GM03348 (cell line): ENCODE measurements at regions not wholly inside any gene's neighbourhood (a gene's known extent, or its start where the extent isn't known, plus 50 kb on each side); places are given as distances from the start of the nearest gene placed in this dataset.
"Not testable (repeated sequence)": the region's sequence is repeated elsewhere in the genome, so short reads cannot be mapped to it uniquely, and the experiment has no call there.

Experiments
- DNase-seq: peaks from one replicate; pipeline ENCODE4 v3.0.0; 2012; ENCODE audit warnings: low spot score

DNA sequence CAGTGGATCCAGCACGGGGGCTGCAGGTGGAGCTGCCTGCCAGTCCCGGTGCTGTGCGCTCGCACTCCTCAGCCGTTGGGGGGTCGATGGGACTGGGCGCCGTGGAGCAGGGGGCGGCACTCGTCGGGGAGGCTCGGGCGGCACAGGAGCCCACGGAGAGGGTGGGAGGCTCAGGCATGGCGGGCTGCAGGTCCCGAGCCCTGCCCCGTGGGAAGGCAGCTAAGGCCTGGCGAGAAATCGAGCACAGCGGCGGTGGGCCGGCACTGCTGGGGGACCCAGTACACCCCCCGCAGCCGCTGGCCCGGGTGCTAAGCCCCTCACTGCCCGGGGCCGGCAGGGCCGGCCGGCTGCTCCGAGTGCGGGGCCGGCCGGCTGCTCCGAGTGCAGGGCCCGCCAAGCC, 52.3 kb upstream of the MARK1 start:
- not testable (repeated sequence) for DNase-seq

- DNase-seq: not testable (repeated sequence)
Observed at GRCh38 chr1:220475141-220475540, 52.8 kb upstream of the MARK1 start.

DNA sequence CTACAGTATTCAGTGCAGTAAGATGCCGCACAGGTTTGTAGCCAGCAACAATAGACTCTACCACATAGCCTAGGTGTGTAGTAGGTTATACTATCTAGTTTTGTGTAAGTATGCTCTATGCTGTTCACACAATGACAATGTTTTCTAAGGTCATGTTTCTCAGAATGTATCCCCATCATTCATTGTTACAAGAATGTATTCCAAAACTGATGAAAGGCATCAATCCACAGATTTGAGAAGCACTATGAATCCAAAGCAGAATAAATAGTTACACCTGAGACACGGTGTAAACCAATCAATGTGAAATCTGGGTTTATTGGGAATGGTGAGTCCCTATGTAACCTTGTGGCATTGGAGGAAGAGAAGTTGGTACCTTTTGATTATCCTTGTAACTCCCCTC, 54.5 kb upstream of the MARK1 start:
- DNase-seq: no peak

- no peak for DNase-seq
Observed at GRCh38 chr1:220462752-220463151, 65.2 kb upstream of the MARK1 start.

DNA sequence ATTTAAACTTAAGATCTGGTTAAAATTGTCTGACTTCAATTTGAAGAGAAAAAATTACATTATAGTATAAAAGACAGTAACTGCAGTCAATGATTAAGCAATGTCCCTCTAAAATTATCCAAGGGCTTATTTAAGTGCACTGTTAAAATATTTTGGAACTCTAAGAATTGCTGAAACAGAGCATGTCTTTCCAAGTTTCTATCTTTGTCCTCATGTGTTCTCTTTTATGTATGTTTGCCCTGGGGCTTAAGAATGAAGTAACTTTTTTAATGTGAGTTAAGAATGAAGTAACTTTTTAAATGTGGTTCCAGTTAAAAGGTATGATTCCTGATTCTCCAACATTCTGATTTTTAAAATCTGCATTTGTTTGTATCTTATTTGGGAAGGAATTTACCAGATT, 69.0 kb upstream of the MARK1 start:
- no peak for DNase-seq

GRCh38 chr1:220457957-220458609, 69.9 kb upstream of the MARK1 start:
- DNase-seq: no peak

- DNase-seq: no peak
Observed at GRCh38 chr1:220455559-220455958, 72.4 kb upstream of the MARK1 start.

DNA sequence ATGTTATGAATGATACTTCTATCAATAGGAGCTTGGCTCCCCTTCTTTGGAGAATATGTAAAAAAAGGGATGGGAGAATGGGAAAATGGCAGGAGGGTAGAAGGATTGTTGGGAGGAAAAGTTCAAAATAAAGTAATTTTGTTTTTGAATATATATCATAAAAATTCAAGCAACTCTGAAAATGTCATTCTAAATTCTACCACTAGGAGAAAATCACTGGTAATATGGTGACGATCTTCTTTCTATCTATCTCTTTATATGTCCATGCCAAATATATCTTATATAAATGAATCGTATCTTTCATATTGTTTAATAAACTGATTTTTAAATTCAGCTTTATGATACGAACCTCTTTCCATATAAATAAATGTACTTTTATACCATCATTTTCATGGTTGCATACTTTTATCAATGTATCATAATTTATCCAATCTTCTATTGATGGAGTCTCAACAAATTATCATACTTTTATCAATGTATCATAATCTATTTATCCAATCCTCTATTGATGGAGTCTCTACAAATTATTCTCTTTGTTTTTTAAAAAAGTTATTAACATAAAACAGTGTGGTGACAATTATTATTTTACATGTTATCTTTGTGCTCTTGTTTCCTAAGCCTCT, 73.7 kb upstream of the MARK1 start:
- no peak for DNase-seq

GRCh38 chr1:220453371-220453770, 74.6 kb upstream of the MARK1 start:
- no peak for DNase-seq

DNA sequence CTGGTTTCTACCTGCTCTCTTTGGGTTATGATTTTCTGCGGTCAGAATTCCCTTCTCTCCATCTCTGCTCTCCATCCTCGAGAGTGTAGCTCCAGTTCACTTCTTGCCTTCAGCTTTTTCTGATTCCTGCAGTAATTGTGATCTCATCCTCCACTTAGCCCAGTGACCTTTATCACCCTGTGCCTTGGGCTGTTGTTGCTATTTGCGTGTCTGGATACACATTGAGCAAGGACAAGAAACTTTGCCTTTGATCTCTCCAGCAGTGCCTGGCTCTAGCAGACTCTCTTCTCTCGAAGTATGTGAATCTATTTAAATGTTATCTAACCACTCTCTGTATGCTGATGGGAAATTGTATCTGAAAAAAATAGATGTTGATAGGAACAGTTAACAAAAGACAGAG, 76.4 kb upstream of the MARK1 start:
- DNase-seq: no peak

- DNase-seq: no peak
Observed at GRCh38 chr1:220450927-220451326, 77.0 kb upstream of the MARK1 start.

DNA sequence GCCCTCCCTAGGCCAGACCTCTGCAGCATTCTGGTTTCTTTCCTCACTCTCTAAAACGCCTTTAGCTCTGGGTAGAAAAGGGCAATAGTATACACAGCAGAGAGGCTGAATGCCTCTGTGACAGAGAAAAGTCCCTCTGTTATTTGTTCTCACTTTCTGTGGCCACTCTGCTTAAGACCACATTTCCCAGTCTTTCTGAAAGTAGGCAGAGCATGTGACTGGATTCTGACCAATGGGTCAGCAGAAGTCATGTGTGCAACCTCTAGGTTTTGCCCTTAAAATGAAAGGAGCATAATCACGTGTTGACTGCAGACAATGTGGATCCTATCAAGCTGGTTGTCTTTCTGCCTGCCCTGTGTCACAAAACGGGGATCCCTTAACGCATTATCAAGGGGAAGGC, 79.7 kb upstream of the MARK1 start:
- DNase-seq: no peak

DNA sequence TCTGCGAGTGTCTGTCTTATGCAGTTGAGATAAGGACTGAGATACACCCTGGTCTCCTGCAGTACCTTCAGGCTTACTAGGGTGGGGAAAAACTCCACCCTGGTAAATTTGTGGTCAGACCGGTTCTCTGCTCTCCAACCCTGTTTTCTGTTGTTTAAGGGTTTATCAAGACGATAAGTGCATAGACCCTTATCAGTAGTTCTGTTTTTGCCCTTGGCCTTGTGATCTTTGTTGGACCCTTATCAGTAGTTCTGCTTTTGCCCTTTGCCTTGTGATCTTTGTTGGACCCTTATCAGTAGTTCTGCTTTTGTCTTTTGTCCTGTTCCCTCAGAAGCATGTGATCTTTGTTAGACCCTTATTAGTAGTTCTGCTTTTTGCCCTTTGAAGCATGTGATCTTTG, 83.3 kb upstream of the MARK1 start:
- not testable (repeated sequence) for DNase-seq

DNA sequence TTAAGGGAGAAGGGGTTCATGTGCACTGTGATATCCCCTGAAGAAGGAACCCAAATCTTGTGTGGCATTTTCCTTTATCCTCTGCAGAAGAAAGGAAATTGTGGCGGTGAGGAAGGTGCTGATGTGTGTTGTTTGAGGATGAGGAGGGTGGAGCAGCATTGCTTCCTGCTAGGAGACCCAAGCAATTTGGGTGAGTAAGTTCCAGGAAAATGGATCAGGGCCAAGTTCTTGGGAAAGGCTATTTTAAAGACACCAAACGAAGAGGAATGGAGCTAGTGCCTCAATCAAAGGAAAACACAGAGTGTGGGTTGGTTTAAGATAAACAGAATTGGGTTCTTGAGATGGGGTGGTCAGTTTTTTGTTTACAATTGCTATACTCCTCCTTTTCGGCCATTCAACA, 86.7 kb upstream of the MARK1 start:
- no peak for DNase-seq

DNA sequence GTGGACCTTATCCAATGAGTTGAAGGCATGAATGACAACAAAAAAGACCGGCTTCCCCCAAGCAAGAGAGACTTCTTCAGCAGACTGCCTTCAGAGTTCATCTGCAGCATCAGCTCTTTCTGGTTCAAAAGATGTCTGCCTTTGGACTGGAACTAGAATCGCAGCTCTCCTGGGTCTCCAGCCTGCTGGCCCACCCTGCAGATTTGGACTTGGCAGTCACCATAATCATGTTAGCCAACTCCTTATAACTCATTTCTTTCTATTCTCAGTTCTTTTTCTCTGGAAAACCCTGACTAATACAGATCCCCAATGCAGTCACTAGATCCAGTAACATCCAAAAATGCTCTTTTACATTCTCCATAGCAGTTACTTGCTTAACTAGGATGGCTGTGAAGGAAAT, 89.2 kb upstream of the MARK1 start:
- DNase-seq: no peak

GRCh38 chr1:220432408-220432807, 95.5 kb upstream of the MARK1 start:
- no peak for DNase-seq

DNA sequence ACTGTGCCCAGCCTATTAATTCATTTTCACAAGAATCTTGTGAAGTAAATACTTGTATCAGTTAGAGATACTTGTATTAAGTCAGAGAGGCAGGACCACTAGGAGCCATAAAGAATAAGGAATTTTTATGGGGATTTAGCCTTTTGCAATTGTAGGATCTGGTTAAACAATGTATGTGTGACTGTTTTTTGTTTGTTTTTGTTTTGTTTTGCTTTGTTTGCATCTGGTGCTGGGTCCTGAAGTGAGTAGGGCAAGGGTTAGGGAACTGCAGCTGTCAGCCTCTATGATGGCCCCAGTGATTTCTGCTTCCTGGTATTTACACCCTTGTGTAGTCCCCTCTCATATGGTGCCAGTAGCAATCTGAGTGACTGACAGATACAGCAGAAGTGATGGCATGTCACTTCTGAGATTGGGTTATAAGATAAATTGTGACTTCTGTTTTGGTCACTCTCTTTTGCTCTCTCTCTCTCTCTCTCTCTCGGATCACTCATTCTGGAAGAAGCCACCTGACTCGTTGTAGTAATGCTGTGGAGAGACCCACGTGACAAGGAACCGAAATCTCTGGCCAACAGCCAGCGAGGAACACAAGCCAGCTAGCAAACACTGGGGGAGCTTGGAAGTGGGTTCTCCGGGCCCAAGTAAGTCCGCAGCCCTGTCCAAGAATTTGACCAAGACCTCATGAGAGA, 96.2 kb upstream of the MARK1 start:
- no peak for DNase-seq

DNA sequence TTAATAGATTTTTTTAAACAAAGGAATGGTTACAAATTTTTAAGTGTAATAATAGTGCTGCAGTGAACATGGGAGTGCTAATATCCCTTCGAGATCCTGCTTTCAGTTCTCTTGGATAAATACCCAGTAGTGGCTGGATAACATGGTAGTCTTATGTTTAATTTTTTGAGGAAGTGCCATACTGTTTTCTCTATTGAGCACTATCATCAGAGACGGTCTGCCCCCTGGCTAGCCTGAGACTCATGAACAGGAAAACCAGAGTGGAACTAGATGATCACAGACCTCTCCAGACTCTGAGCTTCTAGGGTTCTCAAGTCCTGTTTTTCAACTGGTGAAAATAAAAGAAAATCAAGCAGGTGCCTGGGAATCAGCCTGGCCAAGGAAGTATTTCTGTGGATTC, 97.3 kb upstream of the MARK1 start:
- DNase-seq: no peak

DNA sequence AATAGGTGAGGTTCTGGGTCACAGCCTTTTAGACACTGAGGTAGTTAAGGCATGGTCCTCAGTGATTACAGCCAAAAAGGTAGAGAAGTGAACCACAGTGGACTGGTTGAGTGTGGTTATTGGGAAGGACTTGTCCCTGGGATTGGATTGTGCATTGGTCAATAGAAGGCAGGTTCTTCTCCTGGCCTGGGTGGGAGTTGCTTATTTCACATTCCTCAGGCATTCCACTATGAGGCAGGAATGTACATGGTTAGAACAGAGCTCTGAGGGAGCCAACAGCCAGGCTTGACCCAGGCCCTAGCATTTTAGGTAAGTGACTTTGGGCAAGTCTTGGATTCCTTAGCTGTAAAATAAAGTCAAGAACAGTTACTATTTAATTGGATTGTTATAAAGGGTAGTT, 97.9 kb upstream of the MARK1 start:
- DNase-seq: peak; percentile 16

- DNase-seq: no peak
Observed at GRCh38 chr1:220426989-220427388, 100.9 kb upstream of the MARK1 start.

- DNase-seq: no peak
Observed at GRCh38 chr1:220425852-220426251, 102.1 kb upstream of the MARK1 start.

DNA sequence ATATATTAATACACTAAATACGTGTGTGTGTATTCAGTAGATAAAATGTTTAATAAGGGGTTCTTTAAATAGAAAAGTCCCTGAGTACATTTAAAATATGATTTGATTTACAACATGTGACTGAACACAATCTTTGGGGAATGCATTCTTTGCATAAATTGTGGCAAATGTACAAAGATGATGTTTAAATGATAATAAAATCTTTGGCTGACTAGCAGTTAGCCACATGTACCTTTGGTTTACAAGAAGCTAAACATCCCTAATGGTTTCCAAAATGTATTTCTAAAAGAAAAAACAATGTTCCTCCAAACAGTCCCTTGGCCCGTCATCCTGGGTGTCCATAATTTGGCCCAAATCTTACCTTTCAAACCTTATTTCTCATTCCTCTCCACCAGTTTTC, 106.4 kb upstream of the MARK1 start:
- no peak for DNase-seq

- no peak for DNase-seq
Observed at GRCh38 chr1:220420726-220421125, 107.2 kb upstream of the MARK1 start.

DNA sequence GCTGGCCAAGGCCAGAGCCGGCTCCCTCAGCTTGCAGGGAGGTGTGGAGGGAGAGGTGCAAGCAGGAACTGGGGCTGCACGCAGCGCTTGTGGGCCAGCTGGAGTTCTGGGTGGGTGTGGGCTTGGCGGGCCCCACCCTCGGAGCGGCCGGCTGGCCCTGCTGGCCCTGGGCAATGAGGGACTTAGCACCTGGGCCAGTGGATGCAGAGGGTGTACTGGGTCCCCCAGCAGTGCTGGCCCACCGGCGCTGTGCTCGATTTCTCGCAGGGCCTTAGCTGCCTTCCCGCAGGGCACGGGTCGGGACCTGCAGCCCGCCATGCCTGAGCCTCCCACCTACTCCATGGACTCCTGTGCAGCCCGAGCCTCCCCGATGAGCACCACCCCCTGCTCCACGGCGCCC, 115.6 kb upstream of the MARK1 start:
- not testable (repeated sequence) for DNase-seq
